Right lobe of liver (tissue), 6 donors: ENCODE measurements at regions not wholly inside any gene's neighbourhood (a gene's known extent, or its start where the extent isn't known, plus 50 kb on each side); places are given as distances from the start of the nearest gene placed in this dataset.

Experiments used
- ATAC-seq, 4 donors: fragments of 200-7000 bp; cut with Tn5 transposase; one replicate each; pipeline ENCODE4 v1.9.1; 2020; ENCODE audit warnings: mild to moderate bottlenecking in 4 of 4, moderate library complexity in 4 of 4
- DNase-seq, 3 donors: peaks; one replicate each; pipeline ENCODE4 v3.0.0-alpha.2; 2020
- H3K27ac ChIP-seq, 3 donors: fragments of 200-600 bp; one replicate each; pipeline ENCODE4 v1.8.0; 2022
- H3K27me3 ChIP-seq, 2 donors: fragments of 200-600 bp; one replicate each; pipeline ENCODE4 v1.8.0; 2022
- H3K36me3 ChIP-seq, 4 donors: fragments of 200-600 bp; sonication (generic) in 1 of 4; one replicate each; pipeline versions ENCODE4 v1.5.1 to v1.8.0; 2017 to 2022; ENCODE audit warnings: control low read depth in 1 of 4
- H3K4me1 ChIP-seq, 4 donors: fragments of 200-600 bp; sonication (generic) in 1 of 4; one replicate each; pipeline versions ENCODE4 v1.5.1 to v1.8.0; 2017 to 2022; ENCODE audit warnings: control low read depth in 1 of 4
- H3K4me3 ChIP-seq, 3 donors: fragments of 200-600 bp; one replicate each; pipeline ENCODE4 v1.8.0; 2022
- H3K9me3 ChIP-seq, 4 donors: fragments of 200-600 bp; sonication (generic) in 1 of 4; one replicate each; pipeline versions ENCODE4 v1.5.1 to v1.8.0; 2017 to 2022; ENCODE audit warnings: control low read depth in 1 of 4
- CTCF ChIP-seq, 4 donors: fragments of 200-600 bp in 3 of 4; fragments of 450-650 bp in 1 of 4; IDR thresholded peaks; one replicate each; pipeline versions ENCODE4 v1.5.1 to v1.8.0; 2016 to 2022; ENCODE audit warnings: antibody characterized with exemption in 4 of 4, mild to moderate bottlenecking in 2 of 4
- POLR2A ChIP-seq: fragments of 450-650 bp; IDR thresholded peaks from one replicate; pipeline ENCODE4 v1.6.1; 2017; ENCODE audit warnings: antibody characterized with exemption, mild to moderate bottlenecking
- WGBS: methylation state at CpG from one replicate; pipeline ENCODE4 v1.1.6; 2018; ENCODE audit warnings: low coverage, low lambda C conversion rate; ENCODE audit not compliant: insufficient coverage; ENCODE audit errors: missing lambda C conversion rate; 5-methylcytosine and 5-hydroxymethylcytosine counted together
- intact Hi-C, 2 donors: fragments of 100-400 bp; cut with DNase I; formaldehyde crosslinking; loops; one replicate each; pipeline versions ENCODE4 v1.11.2 to v1.14.1; 2022
- donor health status: DM: no; HTN: yes; CAD: no.
- donor health status: DM: no; HTN: no; CAD: no.
- donor health status: DM: no; HTN: no; CAD: no.
- donor health status: DM: no; HTN: yes; CAD: no.
- donor health status: DM: no; HTN: yes; CAD: no.

DNA sequence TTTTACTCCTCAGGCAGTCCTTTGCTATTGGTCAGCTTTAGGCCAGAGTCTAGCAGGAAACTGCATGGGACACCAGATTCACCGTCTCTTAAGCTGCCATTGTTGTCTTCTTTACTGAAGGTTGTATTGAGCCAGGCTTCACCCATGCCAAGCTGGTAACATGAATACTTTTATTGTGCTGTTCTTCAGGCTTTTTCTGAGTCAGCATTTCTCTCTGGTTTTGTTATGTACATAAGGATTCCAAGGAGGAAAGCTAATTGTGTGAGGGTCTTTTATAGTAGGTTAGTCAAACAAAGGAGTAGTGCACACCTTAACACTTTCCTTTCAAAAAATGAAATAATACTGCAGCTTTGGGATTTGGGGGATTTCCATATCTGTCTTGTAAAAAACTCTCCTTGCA is 252.8 kb downstream of the JRKL start:
- DNase-seq: no peak
- no peak overlapping the region for H3K4me3 ChIP-seq
- no peak for ATAC-seq
- no peak for TF ChIP-seq POLR2A
- no peak for TF ChIP-seq CTCF (IDR thresholded peaks at IDR 0.05)
- H3K36me3 ChIP-seq: no peaks in the 10 kb centered on the region
- H3K27ac ChIP-seq: no peak overlapping the region
- no peaks in the 10 kb centered on the region for H3K9me3 ChIP-seq
- WGBS: 60% methylated on average over 1 of the region's 1 CpG
- no peaks in the 10 kb centered on the region for H3K27me3 ChIP-seq
- H3K4me1 ChIP-seq: no peaks in the 10 kb centered on the region
- intact Hi-C loops: no loop called here

GRCh38 chr11:96643173-96643572 is 253.4 kb downstream of the JRKL start:
- H3K9me3 ChIP-seq: no peaks in the 10 kb centered on the region
- H3K4me3 ChIP-seq: no peak overlapping the region
- H3K27me3 ChIP-seq: no peaks in the 10 kb centered on the region
- DNase-seq (no peak), ATAC-seq (no peak)
- H3K4me1 ChIP-seq: no peaks in the 10 kb centered on the region
- no peak for TF ChIP-seq CTCF (IDR thresholded peaks at IDR 0.05)
- TF ChIP-seq POLR2A: no peak
- intact Hi-C loops: no loop called here
- H3K27ac ChIP-seq: no peak overlapping the region
- no peaks in the 10 kb centered on the region for H3K36me3 ChIP-seq
- WGBS: 68% methylated on average over 4 of the region's 5 CpGs

GRCh38 chr11:96647621-96648020 is 257.8 kb downstream of the JRKL start:
- no peaks in the 10 kb centered on the region for H3K27me3 ChIP-seq
- H3K4me1 ChIP-seq: no peaks in the 10 kb centered on the region
- ATAC-seq (no peak), DNase-seq (no peak)
- H3K36me3 ChIP-seq: no peaks in the 10 kb centered on the region
- WGBS: 57% methylated on average over 5 of the region's 5 CpGs
- TF ChIP-seq CTCF (IDR thresholded peaks at IDR 0.05) (no peak), POLR2A (no peak)
- H3K4me3 ChIP-seq: no peak overlapping the region
- no peaks in the 10 kb centered on the region for H3K9me3 ChIP-seq
- intact Hi-C loops: no loop called here
- no peak overlapping the region for H3K27ac ChIP-seq

DNA sequence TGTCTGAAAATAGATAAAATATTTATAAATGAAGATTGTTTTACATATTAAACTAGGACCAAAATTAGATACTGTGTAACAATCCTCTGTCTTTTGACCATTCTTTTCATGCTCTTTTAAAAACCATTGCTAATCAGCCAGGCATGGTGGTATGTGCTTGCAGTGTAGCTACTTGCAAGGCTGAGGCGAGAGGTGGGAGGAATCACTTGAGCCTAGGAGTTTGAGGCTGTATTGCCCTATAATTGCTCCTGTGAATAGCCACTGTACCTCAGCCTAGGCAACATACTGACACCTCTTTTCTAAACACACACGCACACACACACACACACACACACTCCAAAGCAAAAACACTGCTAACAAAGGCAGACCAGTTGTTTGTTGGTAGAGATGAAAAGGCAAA is 259.2 kb downstream of the JRKL start:
- Histone ChIP-seq H3K4me1 (no peaks in the 10 kb centered on the region), H3K4me3 (no peak overlapping the region), H3K9me3 (no peaks in the 10 kb centered on the region), H3K27ac (no peak overlapping the region), H3K27me3 (no peaks in the 10 kb centered on the region), H3K36me3 (no peaks in the 10 kb centered on the region)
- TF ChIP-seq POLR2A (no peak), CTCF (IDR thresholded peaks at IDR 0.05) (no peak)
- WGBS: 29% methylated on average over 2 of the region's 2 CpGs
- DNase-seq (no peak), ATAC-seq (no peak)
- intact Hi-C loops: no loop called here

- H3K36me3 ChIP-seq: no peaks in the 10 kb centered on the region
- DNase-seq (no peak), ATAC-seq (no peak)
- intact Hi-C loops: no loop called here
- TF ChIP-seq POLR2A (no peak), CTCF (IDR thresholded peaks at IDR 0.05) (no peak)
- H3K27ac ChIP-seq: no peak overlapping the region
- 46% methylated on average over 2 of the region's 2 CpGs for WGBS
- H3K4me3 ChIP-seq: no peak overlapping the region
- no peaks in the 10 kb centered on the region for H3K9me3 ChIP-seq
- H3K27me3 ChIP-seq: no peaks in the 10 kb centered on the region
- no peaks in the 10 kb centered on the region for H3K4me1 ChIP-seq
Measured at GRCh38 chr11:96652516-96652915, 262.7 kb downstream of the JRKL start.
